ENCODE measurements at regions not wholly inside any gene's neighbourhood (a gene's known extent, or its start where the extent isn't known, plus 50 kb on each side); places are given as distances from the start of the nearest gene placed in this dataset.

DNA sequence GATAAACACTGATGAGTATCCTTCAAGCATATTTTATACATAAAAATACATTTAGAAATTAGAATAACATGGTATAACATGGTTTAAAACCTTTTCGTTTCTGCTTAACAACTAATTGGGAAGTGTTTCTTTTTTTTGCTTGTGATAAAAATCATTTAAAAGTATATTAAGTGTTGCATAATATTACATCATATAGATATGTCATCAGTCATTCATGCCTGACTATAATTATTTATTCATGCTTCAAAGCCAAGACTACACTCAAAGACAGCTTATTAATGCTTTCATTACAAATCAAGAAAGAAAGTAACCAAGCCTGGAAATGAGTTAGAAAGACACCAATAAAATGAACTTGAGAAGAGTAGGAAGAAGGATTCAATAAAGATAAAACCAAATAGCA is 136.6 kb upstream of the TP63 start:
- TF ChIP-seq POLR2A (IDR thresholded peaks at IDR 0.05; ENCODE audit: low read depth, low read length) (no peak), SPI1 (IDR thresholded peaks at IDR 0.05; ENCODE audit: low read depth, low read length) (no peak), POLR2AphosphoS5 (IDR thresholded peaks at IDR 0.05; ENCODE audit: low read depth, low read length) (no peak), TAF1 (IDR thresholded peaks at IDR 0.05; ENCODE audit: low read depth, low read length) (no peak), POU2F2 (IDR thresholded peaks at IDR 0.05; ENCODE audit: low read depth, low read length) (no peak)
